Middle frontal gyrus (tissue), 1 donor: ENCODE measurements at regions not wholly inside any gene's neighbourhood (a gene's known extent, or its start where the extent isn't known, plus 50 kb on each side); places are given as distances from the start of the nearest gene placed in this dataset.
A peak's percentile ranks its signal among the peaks of the same experiment; 100 is the strongest.

Experiments
- DNase-seq: peaks from one replicate; pipeline ENCODE4 v3.0.0-alpha.2; 2015; ENCODE audit warnings: low spot score; ENCODE audit errors: extremely low spot score

- DNase-seq = no peak
These were observed 264.7 kb downstream of the BUD13 start for GRCh38 chr11:116507849-116508695.

- no peak for DNase-seq
These were observed 265.8 kb downstream of the BUD13 start for GRCh38 chr11:116507016-116507415.

DNA sequence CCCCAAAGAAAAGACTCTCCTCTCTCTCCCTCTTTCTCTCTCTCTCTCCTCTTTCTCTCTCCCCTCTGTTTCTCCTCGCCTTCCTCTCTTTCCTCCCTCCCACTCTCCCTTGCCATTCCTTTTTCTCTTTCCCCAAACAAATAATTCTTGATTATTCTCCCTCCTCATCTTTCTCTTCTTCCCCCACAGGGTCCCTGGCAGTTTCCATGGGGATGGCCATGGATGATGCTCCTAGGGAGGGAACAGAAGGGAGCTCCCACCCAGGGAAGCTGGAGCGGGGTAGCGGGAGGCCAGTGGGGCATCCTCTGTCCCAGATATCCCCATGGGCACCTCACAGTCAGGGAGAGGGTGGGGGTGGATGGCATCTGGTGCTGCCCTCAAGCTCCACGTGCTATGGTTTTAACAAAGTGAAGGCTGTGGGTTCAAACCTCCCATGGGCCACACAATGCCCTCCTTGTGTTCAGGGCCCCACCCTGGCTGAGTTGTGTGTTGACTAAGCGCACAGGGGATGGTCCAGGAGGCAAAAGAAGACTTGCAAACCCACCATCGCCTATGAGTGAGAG lies 266.4 kb downstream of the BUD13 start:
- DNase-seq = no peak

DNA sequence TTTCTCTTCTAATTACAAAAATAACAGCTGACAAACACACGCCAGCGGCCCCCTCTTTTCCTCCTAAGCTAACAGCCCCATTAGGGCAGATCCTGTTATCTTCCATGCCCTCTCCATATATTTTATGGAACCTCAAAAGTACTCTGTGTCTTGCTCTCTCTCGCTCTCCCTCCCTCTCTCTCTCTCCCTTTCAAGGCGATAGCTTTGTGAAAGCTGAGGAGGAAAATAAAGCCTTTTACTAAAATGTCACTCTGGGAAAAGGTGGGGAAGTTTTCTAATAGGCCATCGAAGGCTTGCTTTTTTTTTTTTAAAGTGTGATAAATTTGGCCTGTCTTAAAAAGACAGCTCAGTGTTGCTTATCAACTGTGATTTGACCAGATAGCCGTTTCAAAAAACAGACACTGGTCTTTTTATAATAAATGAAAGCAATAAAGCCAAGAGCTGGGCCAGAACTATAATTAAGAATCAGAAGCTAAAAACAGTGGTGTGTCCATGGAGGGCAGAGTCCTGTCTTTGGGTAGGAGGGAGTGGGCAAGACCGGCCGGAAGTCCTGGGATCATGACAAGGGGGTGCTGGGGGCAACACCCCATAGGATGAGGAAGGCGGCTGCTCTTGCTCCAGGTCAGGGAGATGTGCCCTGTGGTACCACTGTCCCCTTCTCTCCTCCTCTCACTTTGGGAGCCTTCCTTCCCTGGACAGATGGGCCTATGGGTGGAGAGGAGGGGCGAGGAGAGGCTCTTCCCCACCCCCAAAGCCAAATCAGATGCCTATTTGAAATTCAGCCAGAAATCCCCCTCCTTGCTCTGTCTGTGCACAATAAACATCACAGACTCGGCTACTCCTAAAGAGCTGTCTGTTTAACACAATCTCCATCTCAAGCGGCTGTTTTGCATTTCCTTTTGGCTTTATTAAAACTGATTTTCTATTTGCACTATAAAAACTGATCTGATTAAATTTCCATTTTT lies 267.2 kb downstream of the BUD13 start:
- DNase-seq = no peak

GRCh38 chr11:116504541-116505297 lies 268.1 kb downstream of the BUD13 start:
- no peak for DNase-seq

GRCh38 chr11:116503216-116504160 lies 269.3 kb downstream of the BUD13 start:
- no peak for DNase-seq

DNA sequence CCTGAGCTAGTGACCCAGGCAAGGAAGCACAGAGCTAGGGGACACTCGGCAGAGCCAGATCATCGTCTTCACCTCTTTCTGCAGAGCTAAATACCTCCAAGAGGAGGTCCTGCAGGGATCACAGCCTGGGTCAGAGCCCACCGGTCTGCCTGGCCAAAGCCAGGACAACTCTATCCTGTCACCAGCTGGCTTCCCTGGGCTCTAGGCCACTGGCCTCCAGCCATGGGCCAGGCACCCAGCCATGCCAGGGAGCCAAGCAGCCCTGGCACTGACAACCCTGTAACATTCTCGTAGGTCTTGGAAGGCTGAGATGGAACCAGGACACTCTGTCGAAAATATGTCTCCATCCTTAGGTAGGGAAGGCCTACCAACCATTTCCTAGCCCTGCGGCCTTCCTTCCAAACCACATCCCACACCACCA lies 270.1 kb downstream of the BUD13 start:
- DNase-seq = no peak

DNA sequence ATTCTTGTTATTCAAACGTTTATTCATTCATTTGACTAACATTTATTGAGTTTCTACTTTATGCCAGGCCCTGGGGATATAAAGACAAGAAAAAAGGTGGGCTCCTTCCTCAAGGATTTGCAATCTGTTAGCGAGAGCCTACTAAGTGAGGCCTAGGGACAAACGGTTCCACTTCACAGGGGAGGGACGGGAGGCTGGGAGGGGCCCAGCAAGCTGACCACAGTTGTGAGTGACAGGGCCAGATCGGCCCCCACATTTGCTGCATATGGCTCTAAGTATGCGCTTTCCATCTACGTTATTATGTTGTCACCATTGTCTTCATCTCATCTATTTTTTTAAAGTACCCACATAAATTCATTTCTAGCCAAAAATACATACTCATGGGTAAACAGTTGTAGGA lies 271.1 kb downstream of the BUD13 start:
- no peak for DNase-seq

DNA sequence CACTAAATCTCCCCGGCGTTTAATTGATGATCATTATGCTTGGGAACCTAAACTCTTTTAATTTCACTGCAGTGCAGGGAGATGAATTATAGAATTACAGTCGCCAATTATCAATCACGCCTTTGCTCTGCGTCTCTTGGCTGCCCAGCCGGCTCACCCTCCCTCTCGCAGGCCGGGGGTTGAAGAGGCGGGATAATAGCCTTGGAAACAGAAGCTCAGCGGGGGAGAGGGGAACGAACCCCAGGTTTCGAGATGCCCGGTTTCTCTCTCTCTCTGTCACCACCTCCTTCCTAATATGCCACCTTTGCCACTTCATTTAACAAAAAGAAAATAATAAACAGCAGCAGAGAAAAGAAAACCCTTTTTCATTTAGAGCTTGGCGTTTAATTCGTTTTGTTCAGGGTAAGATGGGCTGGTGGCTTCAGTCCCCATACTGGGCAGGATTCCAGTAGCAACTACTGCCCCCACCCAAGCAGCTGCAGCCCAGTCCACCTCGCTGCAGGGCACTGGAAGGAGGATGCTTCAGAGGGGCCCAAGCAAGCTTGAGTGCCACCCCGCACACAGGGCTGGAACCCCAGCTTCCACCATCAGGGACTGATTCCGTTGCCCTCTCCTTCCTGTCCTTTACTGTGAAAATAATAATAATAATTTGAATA lies 271.7 kb downstream of the BUD13 start:
- DNase-seq = no peak

- no peak for DNase-seq
These were observed 272.5 kb downstream of the BUD13 start for GRCh38 chr11:116500026-116500946.

- DNase-seq = no peak
These were observed 273.3 kb downstream of the BUD13 start for GRCh38 chr11:116499396-116500003.

DNA sequence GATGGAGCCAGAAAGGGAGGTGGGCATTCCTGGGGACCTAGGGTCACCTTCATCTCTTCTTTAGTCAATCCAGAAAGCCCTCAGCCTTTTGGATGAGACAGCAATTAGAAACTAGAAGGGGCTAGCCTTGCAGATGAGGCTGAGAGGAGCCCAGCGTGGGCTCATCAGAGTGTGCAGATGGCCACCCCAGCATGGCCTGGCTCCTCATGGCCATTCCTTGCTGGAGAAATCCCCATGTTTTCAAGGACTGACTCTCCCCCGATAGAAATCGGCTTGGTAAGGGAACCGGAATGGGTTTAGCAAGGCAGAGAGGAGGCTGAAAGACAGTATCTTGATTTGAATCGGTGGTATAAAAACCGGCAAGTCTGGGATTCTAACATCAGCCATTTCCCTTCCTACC lies 274.6 kb downstream of the BUD13 start:
- DNase-seq = no peak

GRCh38 chr11:116492600-116492999 lies 280.2 kb downstream of the BUD13 start:
- peak; percentile 14 for DNase-seq

- DNase-seq = no peak
These were observed 283.9 kb downstream of the BUD13 start for GRCh38 chr11:116488836-116489389.

- DNase-seq = no peak
These were observed 287.4 kb downstream of the BUD13 start for GRCh38 chr11:116485425-116485824.

DNA sequence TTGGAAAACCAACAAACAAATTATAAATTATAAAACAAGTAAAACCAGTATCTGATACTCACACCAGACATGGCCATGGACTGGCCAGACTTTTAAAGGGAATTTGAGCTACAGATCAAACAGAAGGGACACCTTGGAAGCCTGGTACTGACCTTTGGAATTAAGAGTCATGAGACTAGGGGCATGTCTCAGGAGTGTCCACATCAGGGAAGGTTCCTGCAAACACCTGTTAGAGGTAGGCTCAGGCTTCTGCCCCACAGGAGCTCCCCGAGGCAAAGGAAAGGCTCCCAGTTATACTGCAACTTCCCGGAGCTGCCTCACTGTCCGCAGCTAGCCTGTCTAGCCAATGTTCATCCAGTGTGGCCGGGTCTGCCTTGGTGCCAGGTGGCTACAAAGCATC lies 290.1 kb downstream of the BUD13 start:
- DNase-seq = no peak

GRCh38 chr11:116481126-116481675 lies 291.6 kb downstream of the BUD13 start:
- no peak for DNase-seq
